Panc1 (cell line): ENCODE measurements at regions not wholly inside any gene's neighbourhood (a gene's known extent, or its start where the extent isn't known, plus 50 kb on each side); places are given as distances from the start of the nearest gene placed in this dataset.

Experiments
- ATAC-seq: fragments of 200-7000 bp; cut with Tn5 transposase; 2 replicates; pipeline ENCODE4 v1.9.1; 2020; ENCODE audit warnings: mild to moderate bottlenecking, moderate library complexity
- BruUV-seq: library from RNA; stranded (reverse); fragments of 400-500 nt; replicated peaks from 2 replicates; lab custom pipeline; 2021; lab: Mats Ljungman, UMichigan
- CTCF ChIA-PET: fragments of 300-600 bp; sonication (Branson Sonifier 250); formaldehyde crosslinking; loops from one replicate; lab custom pipeline; 2022; ENCODE audit warnings: antibody characterized with exemption; lab: Charles Lee
- POLR2A ChIA-PET: fragments of 300-600 bp; sonication (Branson Sonifier 250); formaldehyde crosslinking; loops from one replicate; lab custom pipeline; 2022; ENCODE audit warnings: antibody characterized with exemption; lab: Charles Lee
- DNase-seq: peaks from one replicate; pipeline ENCODE4 v3.0.0-alpha.2; 2010; ENCODE audit warnings: low read depth, low spot score
- H3K27ac ChIP-seq: 2 replicates; pipeline ENCODE4 v1.5.1; 2011; ENCODE audit warnings: mild to moderate bottlenecking, low read length, inconsistent platforms
- H3K27me3 ChIP-seq: fragments of 200-500 bp; sonication (Bioruptor generic); 2 replicates; pipeline ENCODE4 v1.6.0; 2014; ENCODE audit warnings: low read length, inconsistent platforms; ENCODE audit not compliant: control insufficient read depth, insufficient read depth
- H3K36me3 ChIP-seq: fragments of 200-500 bp; sonication (Bioruptor generic); 2 replicates; pipeline ENCODE4 v1.5.1; 2014; ENCODE audit warnings: inconsistent platforms, mild to moderate bottlenecking, low read length, moderate library complexity; ENCODE audit not compliant: control insufficient read depth, insufficient read depth
- H3K4me1 ChIP-seq: 2 replicates; pipeline ENCODE4 v1.5.1; 2011; ENCODE audit warnings: inconsistent platforms, mild to moderate bottlenecking, low read length, moderate library complexity; ENCODE audit not compliant: control insufficient read depth, insufficient read depth
- H3K4me3 ChIP-seq, 2 experiments: 2 replicates each; pipeline ENCODE4 v1.5.1; 2011 to 2012; ENCODE audit warnings: low read depth in 2 of 2, low read length in 2 of 2, mild to moderate bottlenecking in 2 of 2, inconsistent platforms in 1 of 2, moderate library complexity in 1 of 2
- H3K9me3 ChIP-seq: fragments of 200-500 bp; sonication (Bioruptor generic); 2 replicates; pipeline ENCODE4 v1.5.1; 2014; ENCODE audit warnings: low read depth, mild to moderate bottlenecking, inconsistent platforms, low read length, moderate library complexity; ENCODE audit not compliant: control insufficient read depth, insufficient read depth
- CTCF ChIP-seq: fragments of 450-650 bp; IDR thresholded peaks from 2 replicates; pipeline ENCODE4 v1.5.1; 2017; ENCODE audit warnings: mild to moderate bottlenecking
- POLR2AphosphoS5 ChIP-seq: IDR thresholded peaks from 2 replicates; pipeline ENCODE4 v1.6.1; 2012; ENCODE audit warnings: mild to moderate bottlenecking, low read depth, low read length, moderate library complexity
- REST ChIP-seq, 2 experiments: IDR thresholded peaks; 2 replicates each; pipeline ENCODE4 v1.6.1; 2011 to 2012; ENCODE audit warnings: low read depth in 2 of 2, control low read depth in 1 of 2, low read length in 1 of 2, mild to moderate bottlenecking in 1 of 2, moderate library complexity in 1 of 2; ENCODE audit not compliant: insufficient read depth in 1 of 2
- SIN3A ChIP-seq: IDR thresholded peaks from 2 replicates; pipeline ENCODE4 v1.6.1; 2012; ENCODE audit warnings: low read depth, mild to moderate bottlenecking, low read length, moderate library complexity, borderline replicate concordance; ENCODE audit not compliant: insufficient read depth
- TCF7L2 ChIP-seq: IDR thresholded peaks from 2 replicates; pipeline ENCODE4 v1.6.1; 2011; ENCODE audit warnings: mild to moderate bottlenecking, low read depth, low read length, inconsistent platforms
- in situ Hi-C: cut with HindIII; loops from 2 replicates; pipeline ENCODE4 v1.10.0; 2016; ENCODE audit warnings: low sequenced_read_pairs, low pct_unique_long_range_greater_than_20kb
- intact Hi-C: fragments of 100-400 bp; cut with micrococcal nuclease; formaldehyde crosslinking; loops from one replicate; pipeline ENCODE4 v1.10.0; 2022; ENCODE audit not compliant: unreplicated experiment

GRCh38 chr13:109416001-109416400 lies 370.4 kb downstream of the IRS2 start:
- BruUV-seq: no TSS peak
- H3K36me3 ChIP-seq: no peaks in the 10 kb centered on the region
- no peaks in the 10 kb centered on the region for H3K27me3 ChIP-seq
- no peak for DNase-seq
- no peak overlapping the region for H3K27ac ChIP-seq
- H3K4me1 ChIP-seq: no peaks in the 10 kb centered on the region; the same call in 1 of the 2 replicates
- H3K9me3 ChIP-seq: no peaks in the 10 kb centered on the region
- no peak for ATAC-seq
- ChIA-PET CTCF (no interaction called here), POLR2A (no interaction called here)
- in situ Hi-C loops (no loop called here), intact Hi-C loops (no loop called here)
- no peak for TF ChIP-seq TCF7L2
- no peak for TF ChIP-seq CTCF
- TF ChIP-seq SIN3A: no peak
- no peak for TF ChIP-seq REST (IDR thresholded peaks at IDR 0.05; ENCODE audit: insufficient read depth in 1 of 2, low read depth in 2 of 2, low read length in 1 of 2)
- H3K4me3 ChIP-seq: no peak overlapping the region

GRCh38 chr13:109415057-109415456 lies 371.3 kb downstream of the IRS2 start:
- Histone ChIP-seq H3K27me3 (no peaks in the 10 kb centered on the region), H3K4me3 (no peak overlapping the region), H3K27ac (no peak overlapping the region), H3K36me3 (no peaks in the 10 kb centered on the region), H3K9me3 (no peaks in the 10 kb centered on the region), H3K4me1 (no peaks in the 10 kb centered on the region; the same call in 1 of the 2 replicates)
- in situ Hi-C loops: no loop called here
- CTCF ChIA-PET: no interaction called here
- intact Hi-C loops: no loop called here
- DNase-seq (no peak), ATAC-seq (no peak)
- no peak for TF ChIP-seq REST (IDR thresholded peaks at IDR 0.05; ENCODE audit: insufficient read depth in 1 of 2, low read depth in 2 of 2, low read length in 1 of 2)
- no peak for TF ChIP-seq POLR2AphosphoS5
- BruUV-seq: no TSS peak
- POLR2A ChIA-PET: no interaction called here
